GM19467 (cell line): ENCODE measurements at regions not wholly inside any gene's neighbourhood (a gene's known extent, or its start where the extent isn't known, plus 50 kb on each side); places are given as distances from the start of the nearest gene placed in this dataset.

ENCODE experiments used
- ATAC-seq: cut with Tn5 transposase; IDR thresholded peaks from one replicate; pipeline ENCODE4 v1.9.1; 2021; ENCODE audit warnings: mild to moderate bottlenecking, moderate library complexity; ENCODE audit not compliant: unreplicated experiment

DNA sequence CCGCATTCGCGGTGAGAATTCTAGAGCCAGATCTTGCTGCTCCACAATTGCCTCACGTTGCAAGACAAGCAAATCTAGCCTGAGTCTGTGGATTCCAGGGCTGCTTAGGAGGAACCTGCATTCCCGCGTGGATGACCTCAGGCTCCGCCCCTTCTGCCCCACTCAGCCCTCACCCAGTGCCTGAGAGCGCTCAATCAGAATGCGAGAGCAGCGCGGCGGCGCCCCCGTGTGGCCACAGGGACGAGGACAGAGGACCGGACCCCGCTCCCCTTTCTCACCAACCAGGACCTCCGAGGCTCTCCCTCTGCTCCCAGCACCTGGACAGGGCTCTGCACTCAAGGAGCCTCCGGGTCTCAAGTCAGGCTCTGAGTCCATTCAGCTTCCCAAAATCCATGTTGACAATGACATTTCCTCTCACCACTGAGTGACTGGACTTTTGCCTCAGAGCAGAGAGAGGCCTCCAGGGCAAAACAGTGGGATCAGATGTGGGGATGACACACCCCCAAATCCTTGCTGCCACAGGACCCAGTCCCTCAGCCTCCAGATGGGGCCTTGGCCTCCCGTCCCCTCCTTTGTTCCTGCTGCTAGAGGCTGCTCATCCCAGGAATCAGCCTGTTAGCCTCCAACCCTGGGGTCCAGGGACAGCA is 52.0 kb downstream of the RPP21 start:
- ATAC-seq, result peak; percentile 64

DNA sequence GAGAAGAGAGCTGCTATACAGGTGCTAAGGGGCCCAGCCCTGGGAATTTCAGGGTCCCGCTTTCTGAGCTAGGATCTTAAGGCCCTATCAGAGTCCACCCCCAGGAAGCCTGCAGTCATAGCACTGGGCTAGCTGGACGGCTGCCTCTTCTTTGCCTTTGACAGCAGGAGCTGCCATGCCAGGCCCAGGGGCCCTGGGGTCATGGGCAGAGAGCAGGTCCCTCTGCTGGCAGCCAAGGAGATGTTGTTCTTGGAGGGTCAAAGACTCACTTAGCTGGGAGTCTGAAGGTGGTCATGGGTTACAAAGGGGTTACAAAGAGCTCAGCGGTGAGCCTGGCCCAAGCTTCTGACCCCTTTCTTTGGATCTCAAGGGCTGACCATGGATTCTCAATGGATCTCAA is 52.7 kb downstream of the RPP21 start:
- no peak for ATAC-seq

DNA sequence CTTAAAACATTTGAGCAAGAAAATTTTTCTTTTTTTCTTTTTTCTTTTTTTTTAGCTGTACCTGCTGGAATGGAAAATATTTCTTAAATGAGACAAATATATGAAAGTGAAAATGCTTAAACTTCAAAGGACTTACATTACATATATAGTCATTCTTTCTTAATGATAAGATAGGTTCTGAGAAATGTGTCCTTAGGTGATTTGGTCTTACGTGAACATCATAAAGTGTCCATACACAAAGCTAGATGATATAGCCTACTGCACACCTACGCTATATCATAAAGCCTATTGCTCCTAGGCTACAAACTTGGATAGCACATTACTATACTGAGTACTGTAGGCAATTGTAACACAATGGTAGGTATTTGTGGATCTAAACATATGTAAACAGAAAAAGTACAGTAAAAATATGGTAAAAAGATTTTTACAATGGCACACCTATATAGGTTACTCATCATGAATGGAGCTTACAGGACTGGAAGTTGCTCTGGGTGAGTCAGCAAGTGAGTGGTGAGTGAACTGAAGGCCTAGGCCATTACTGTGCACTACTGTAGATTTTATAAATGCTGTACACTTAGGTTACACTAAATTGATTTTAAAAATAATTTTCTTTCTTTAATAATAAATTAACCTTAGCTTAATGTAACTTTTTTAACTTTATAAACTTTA is 54.6 kb downstream of the RPP21 start:
- no peak for ATAC-seq

DNA sequence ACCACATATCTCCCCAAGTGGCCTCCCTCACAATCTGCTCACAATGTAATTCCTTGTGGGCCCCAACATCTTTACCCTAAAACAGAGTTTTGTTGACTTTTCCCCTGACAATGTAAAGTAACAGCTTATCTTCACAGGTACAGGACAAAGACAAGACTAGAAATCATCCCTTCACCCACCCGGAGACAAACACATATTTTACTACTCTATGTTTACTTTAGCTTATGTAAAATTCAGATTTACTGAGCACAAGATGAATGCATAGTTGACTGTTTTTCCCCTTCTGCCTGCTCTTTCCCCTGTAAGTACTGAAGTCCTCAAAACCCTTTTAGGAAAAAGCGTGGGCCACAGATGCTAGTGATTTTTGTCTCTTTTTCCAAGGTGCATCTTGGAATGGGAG is 61.0 kb downstream of the RPP21 start:
- no peak for ATAC-seq

DNA sequence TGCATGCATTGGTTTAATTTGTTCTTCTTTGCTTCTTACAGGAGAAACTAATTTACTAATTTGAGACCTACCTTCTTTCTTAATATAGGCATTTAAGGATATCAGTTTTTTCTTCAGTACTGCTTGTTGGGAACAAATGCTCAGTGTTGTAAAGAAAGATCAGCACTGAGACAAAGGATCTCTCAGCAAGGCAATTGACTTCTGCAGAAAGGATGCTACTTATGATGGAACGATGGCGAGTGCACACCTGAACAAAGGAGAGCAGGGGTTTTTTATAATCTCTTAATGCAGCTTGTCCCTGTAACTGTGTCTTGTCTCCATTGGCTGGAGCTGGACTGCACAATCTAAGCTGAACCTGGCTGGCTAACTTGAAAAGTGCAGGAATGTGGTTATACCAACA is 64.2 kb downstream of the RPP21 start:
- ATAC-seq, result no peak

DNA sequence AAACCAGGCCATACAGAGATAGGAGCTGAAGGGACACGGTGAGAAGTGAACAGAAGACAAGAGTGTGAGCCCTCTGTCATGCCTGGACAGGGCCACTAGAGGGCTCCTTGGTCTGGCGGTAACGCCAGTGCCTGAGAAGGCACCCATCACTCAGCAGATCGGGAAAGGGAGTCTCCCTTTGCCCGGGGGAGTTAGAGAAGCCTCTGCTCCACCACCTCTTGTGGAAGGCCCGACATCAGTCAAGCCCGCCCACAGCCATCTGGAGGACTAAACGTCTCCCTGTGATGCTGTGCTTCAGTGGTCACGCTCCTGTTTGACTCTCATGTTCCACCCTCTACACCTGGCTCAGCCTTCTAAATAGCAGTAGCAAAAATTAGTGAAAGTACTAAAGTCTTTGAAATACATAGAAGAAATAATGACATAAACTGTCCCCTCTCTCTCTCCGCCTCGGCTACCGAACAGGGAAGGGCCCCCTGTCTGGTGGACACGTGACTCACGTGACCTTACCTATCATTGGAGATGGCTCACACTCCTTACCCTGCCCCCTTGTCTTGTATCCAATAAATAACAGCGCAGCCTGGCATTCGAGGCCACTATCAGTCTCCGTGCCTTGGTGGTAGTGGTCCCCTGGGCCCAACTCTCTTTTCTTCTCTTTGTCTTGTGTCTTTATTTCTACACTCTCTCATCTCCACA is 66.7 kb downstream of the RPP21 start:
- no peak for ATAC-seq

DNA sequence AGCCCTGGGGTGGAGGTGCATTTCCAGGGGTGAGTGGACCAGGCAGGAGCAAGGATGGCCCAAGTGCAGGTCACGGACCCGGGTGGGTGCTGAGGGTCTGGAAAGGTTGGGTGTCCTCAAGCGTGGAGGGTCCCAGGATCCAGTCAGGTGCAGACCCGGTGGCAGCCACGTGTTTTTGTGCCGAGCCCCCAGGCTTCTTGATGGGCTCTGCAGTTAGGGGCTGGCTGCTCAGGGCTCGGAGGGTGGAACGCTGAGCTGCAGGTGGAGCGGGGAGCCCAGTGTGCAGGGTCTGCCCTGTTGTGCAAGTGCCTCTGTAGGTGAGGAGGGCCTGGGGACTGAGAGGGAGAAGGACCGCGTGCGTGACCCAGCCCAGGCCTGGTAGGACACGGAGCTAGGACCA is 70.9 kb upstream of the HLA-E start:
- ATAC-seq, result no peak

DNA sequence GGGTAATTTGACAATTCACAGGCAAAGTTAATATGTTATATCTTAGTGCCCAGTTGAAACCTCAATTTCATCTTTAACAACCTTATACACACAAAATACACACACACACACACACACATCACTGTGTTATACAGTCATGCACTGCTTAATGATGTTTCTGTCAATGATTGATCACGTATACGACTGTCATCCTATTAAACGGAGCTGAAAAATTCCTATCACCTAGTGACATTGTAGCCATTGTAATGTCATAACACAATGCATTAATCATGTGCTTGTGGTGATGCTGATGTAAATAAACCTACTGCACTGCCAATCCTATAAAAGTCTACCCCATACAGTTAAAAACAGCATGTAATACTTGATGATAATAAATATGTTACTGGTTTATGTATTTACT is 64.8 kb upstream of the HLA-E start:
- no peak for ATAC-seq
